ENCODE measurements at regions not wholly inside any gene's neighbourhood (a gene's known extent, or its start where the extent isn't known, plus 50 kb on each side); places are given as distances from the start of the nearest gene placed in this dataset.

- DNase-seq = no peak
- no peaks in the 10 kb centered on the region for H3K9me3 ChIP-seq
- no peak for FAIRE-seq
- H3K27ac ChIP-seq = no peak overlapping the region
- no peak for ATAC-seq
- TF ChIP-seq CTCF (IDR thresholded peaks at IDR 0.05) = no peak
- no peaks in the 10 kb centered on the region for H3K36me3 ChIP-seq
- H3K4me3 ChIP-seq = no peak overlapping the region
- no peaks in the 10 kb centered on the region for H3K4me1 ChIP-seq
- WGBS, 2 donors = 73% methylated on average over 1 of the region's 1 CpG
- H3K27me3 ChIP-seq = no peaks in the 10 kb centered on the region
- intact Hi-C loops (cut with DNase I) = no loop called here
Observed at GRCh38 chr12:73240110-73240509, 967.9 kb downstream of the TRHDE start.

- DNase-seq (no peak), FAIRE-seq (no peak), ATAC-seq (no peak)
- intact Hi-C loops (cut with DNase I) = no loop called here
- H3K4me3 ChIP-seq = no peak overlapping the region
- H3K36me3 ChIP-seq = no peaks in the 10 kb centered on the region
- H3K27me3 ChIP-seq = no peaks in the 10 kb centered on the region
- H3K4me1 ChIP-seq = no peaks in the 10 kb centered on the region
- TF ChIP-seq CTCF (IDR thresholded peaks at IDR 0.05) = no peak
- 4 to 9% methylated on average over 1 of the region's 1 CpG for WGBS, 2 donors
- no peaks in the 10 kb centered on the region for H3K9me3 ChIP-seq
- no peak overlapping the region for H3K27ac ChIP-seq
Observed at GRCh38 chr12:73262788-73263381, 990.7 kb downstream of the TRHDE start.

GRCh38 chr12:73266206-73266605 is 994.0 kb downstream of the TRHDE start:
- intact Hi-C loops (cut with DNase I) = no loop called here
- no peak for DNase-seq
- TF ChIP-seq CTCF (IDR thresholded peaks at IDR 0.05) = no peak
- ATAC-seq = no peak
- WGBS, 2 donors = 71 to 82% methylated on average over 1 of the region's 1 CpG
- Histone ChIP-seq H3K4me1 (no peaks in the 10 kb centered on the region), H3K27ac (no peak overlapping the region), H3K4me3 (no peak overlapping the region), H3K27me3 (no peaks in the 10 kb centered on the region), H3K36me3 (no peaks in the 10 kb centered on the region), H3K9me3 (no peaks in the 10 kb centered on the region)
- FAIRE-seq = no peak

- Histone ChIP-seq H3K36me3 (no peaks in the 10 kb centered on the region), H3K9me3 (no peaks in the 10 kb centered on the region), H3K27ac (no peak overlapping the region), H3K27me3 (no peaks in the 10 kb centered on the region), H3K4me1 (no peaks in the 10 kb centered on the region), H3K4me3 (no peak overlapping the region)
- no peak for FAIRE-seq
- 85 to 86% methylated on average over 3 of the region's 3 CpGs for WGBS, 2 donors
- no peak for DNase-seq
- ATAC-seq = no peak
- intact Hi-C loops (cut with DNase I) = no loop called here
- no peak for TF ChIP-seq CTCF (IDR thresholded peaks at IDR 0.05)
Observed at GRCh38 chr12:73274976-73275375, 1002.8 kb downstream of the TRHDE start.

- DNase-seq (no peak), FAIRE-seq (no peak), ATAC-seq (no peak)
- Histone ChIP-seq H3K36me3 (no peaks in the 10 kb centered on the region), H3K27ac (no peak overlapping the region), H3K4me1 (no peaks in the 10 kb centered on the region), H3K4me3 (no peak overlapping the region), H3K9me3 (peaks cover 0 to 3% (median 0%) of the 10 kb centered on the region in 4 donors), H3K27me3 (no peaks in the 10 kb centered on the region)
- no peak for TF ChIP-seq CTCF (IDR thresholded peaks at IDR 0.05)
- intact Hi-C loops (cut with DNase I) = no loop called here
Observed at GRCh38 chr12:73277971-73278370, 1005.8 kb downstream of the TRHDE start.
